RWPE2 (cell line): ENCODE measurements at regions not wholly inside any gene's neighbourhood (a gene's known extent, or its start where the extent isn't known, plus 50 kb on each side); places are given as distances from the start of the nearest gene placed in this dataset.

Experiments used
- ATAC-seq: fragments of 200-7000 bp; cut with Tn5 transposase; 3 replicates; pipeline ENCODE4 v1.9.1; 2021; ENCODE audit warnings: low read depth
- DNase-seq: peaks from one replicate; pipeline ENCODE4 v3.0.0-alpha.2; 2020; ENCODE audit warnings: low spot score
- H3K27ac ChIP-seq: fragments of 450-650 bp; 2 replicates; pipeline ENCODE4 v1.5.1; 2017; ENCODE audit warnings: mild to moderate bottlenecking; ENCODE audit not compliant: poor library complexity, severe bottlenecking
- H3K27me3 ChIP-seq: fragments of 250-450 bp; sonication (Bioruptor Pico); 2 replicates; pipeline ENCODE4 v1.5.1; 2021; ENCODE audit warnings: mild to moderate bottlenecking, moderate library complexity; ENCODE audit not compliant: insufficient read depth, poor library complexity, severe bottlenecking
- H3K36me3 ChIP-seq: fragments of 250-450 bp; sonication (Bioruptor Pico); 2 replicates; pipeline ENCODE4 v1.5.1; 2020; ENCODE audit warnings: low read depth, mild to moderate bottlenecking, moderate library complexity
- H3K4me1 ChIP-seq: fragments of 250-450 bp; sonication (Bioruptor Pico); 2 replicates; pipeline ENCODE4 v1.5.1; 2021; ENCODE audit warnings: mild to moderate bottlenecking, moderate library complexity; ENCODE audit not compliant: insufficient read depth, poor library complexity, severe bottlenecking
- H3K4me3 ChIP-seq: fragments of 250-450 bp; sonication (Bioruptor Pico); 2 replicates; pipeline ENCODE4 v1.5.1; 2021; ENCODE audit warnings: mild to moderate bottlenecking, moderate library complexity; ENCODE audit not compliant: severe bottlenecking
- H3K9me3 ChIP-seq: fragments of 250-450 bp; sonication (Bioruptor Pico); 2 replicates; pipeline ENCODE4 v1.5.1; 2021; ENCODE audit warnings: mild to moderate bottlenecking, moderate library complexity; ENCODE audit not compliant: severe bottlenecking
- TF ChIP-seq, protein P1 (sequence below): fragments of 450-650 bp; IDR thresholded peaks from one replicate; pipeline ENCODE4 v1.5.1; 2017; ENCODE audit warnings: mild to moderate bottlenecking, moderate library complexity; ENCODE audit not compliant: poor library complexity, severe bottlenecking

GRCh38 chr19:31974941-31975340 is 370.5 kb upstream of the ZNF507 start:
- Histone ChIP-seq H3K36me3 (no peaks in the 10 kb centered on the region), H3K4me3 (no peak overlapping the region), H3K4me1 (no peaks in the 10 kb centered on the region)

DNA sequence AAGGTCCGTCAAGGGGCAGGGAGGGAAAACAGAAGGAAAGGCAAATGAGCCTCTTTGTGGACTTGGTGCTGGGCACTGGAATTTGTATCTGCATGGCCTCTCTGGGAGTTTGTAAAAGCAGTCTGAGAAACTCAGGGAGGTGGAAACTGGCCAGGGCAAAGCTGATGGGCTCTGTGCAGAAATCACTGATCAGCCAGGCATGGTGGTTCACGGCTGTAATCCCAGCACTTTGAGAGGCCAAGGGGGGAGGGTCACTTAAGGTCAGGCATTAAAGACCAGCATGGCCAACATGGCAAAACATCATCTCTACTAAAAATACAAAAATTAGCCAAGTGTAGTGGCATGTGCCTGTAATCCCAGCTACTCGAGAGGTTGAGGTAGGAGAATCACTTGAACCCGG is 369.9 kb upstream of the ZNF507 start:
- DNase-seq (no peak), ATAC-seq (no peak)
- TF ChIP-seq, protein P1, sequence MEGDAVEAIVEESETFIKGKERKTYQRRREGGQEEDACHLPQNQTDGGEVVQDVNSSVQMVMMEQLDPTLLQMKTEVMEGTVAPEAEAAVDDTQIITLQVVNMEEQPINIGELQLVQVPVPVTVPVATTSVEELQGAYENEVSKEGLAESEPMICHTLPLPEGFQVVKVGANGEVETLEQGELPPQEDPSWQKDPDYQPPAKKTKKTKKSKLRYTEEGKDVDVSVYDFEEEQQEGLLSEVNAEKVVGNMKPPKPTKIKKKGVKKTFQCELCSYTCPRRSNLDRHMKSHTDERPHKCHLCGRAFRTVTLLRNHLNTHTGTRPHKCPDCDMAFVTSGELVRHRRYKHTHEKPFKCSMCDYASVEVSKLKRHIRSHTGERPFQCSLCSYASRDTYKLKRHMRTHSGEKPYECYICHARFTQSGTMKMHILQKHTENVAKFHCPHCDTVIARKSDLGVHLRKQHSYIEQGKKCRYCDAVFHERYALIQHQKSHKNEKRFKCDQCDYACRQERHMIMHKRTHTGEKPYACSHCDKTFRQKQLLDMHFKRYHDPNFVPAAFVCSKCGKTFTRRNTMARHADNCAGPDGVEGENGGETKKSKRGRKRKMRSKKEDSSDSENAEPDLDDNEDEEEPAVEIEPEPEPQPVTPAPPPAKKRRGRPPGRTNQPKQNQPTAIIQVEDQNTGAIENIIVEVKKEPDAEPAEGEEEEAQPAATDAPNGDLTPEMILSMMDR, result no peak
- Histone ChIP-seq H3K9me3 (no peaks in the 10 kb centered on the region), H3K27ac (no peak overlapping the region), H3K36me3 (no peaks in the 10 kb centered on the region), H3K27me3 (no peaks in the 10 kb centered on the region), H3K4me1 (no peaks in the 10 kb centered on the region), H3K4me3 (no peak overlapping the region)

More at GRCh38 chr19:31974941-31975340, 370.5 kb upstream of the ZNF507 start:
- no peaks in the 10 kb centered on the region for H3K9me3 ChIP-seq
- TF ChIP-seq, protein P1, result no peak
- no peak overlapping the region for H3K27ac ChIP-seq
- ATAC-seq (no peak), DNase-seq (no peak)
- no peaks in the 10 kb centered on the region for H3K27me3 ChIP-seq

DNA sequence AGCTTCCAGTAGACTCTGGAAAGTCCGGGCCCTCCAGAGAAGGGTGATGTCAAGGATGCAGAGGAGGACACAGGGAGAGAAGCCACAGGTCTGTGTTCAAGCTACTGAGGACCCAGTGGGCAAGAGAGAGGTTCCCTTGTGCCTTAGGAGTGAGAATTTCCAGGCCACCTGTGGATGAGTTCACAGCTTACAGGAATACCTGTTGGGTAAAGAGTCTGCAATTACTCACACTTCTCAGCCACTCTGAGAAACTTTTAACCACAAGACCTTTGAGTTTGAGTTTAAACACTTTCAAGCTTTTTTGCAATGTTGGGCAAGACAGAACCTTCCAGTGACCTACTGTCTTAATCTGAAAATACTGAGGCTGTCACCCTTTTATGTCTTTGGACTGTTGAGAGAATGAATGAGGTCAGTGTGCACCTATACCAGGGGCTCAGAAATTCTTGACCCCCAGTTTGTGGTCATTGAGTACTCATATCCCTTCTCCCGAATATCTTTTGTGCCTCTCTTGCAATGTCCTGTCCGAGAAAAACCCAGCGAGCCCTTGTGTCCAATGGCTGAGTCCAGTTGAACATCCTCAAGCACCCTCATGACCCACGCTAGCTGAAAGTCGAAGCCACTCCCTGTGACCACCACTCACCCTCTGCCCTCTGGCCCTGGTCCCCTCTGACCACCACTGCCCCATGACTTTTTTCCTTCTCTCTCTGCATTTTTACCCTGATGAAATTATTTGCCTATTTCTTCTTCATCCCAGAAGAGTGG is 368.5 kb upstream of the ZNF507 start:
- DNase-seq (no peak), ATAC-seq (no peak)
- TF ChIP-seq, protein P1, result no peak
- Histone ChIP-seq H3K4me3 (no peak overlapping the region), H3K27me3 (no peaks in the 10 kb centered on the region), H3K27ac (no peak overlapping the region), H3K4me1 (no peaks in the 10 kb centered on the region), H3K36me3 (no peaks in the 10 kb centered on the region), H3K9me3 (no peaks in the 10 kb centered on the region)

DNA sequence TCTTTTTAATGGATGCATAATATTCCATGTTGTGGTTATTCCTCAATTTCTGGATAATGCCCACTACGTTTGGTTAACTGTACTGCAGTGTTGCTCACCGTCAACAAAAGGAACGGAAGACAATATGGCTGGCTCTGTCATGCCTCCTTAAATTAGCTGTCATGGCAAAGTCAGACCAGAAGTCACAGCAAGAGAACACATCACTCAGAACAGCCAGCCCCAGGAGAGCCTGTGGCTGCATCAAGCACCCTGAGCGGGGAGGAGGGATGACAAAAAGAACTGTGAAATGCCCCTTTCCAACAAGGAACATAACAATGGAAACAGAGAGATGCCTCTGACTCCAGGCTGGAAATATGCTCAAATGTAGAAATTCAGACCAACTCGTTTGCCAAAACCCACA is 366.0 kb upstream of the ZNF507 start:
- no peak for ATAC-seq
- TF ChIP-seq, protein P1, result no peak
- no peak for DNase-seq

More for the DNA sequence above, 366.0 kb upstream of the ZNF507 start:
- Histone ChIP-seq H3K9me3 (no peaks in the 10 kb centered on the region), H3K27ac (no peak overlapping the region), H3K36me3 (no peaks in the 10 kb centered on the region), H3K27me3 (no peaks in the 10 kb centered on the region), H3K4me1 (no peaks in the 10 kb centered on the region), H3K4me3 (no peak overlapping the region)
